HepG2 (cell line): ENCODE measurements at regions not wholly inside any gene's neighbourhood (a gene's known extent, or its start where the extent isn't known, plus 50 kb on each side); places are given as distances from the start of the nearest gene placed in this dataset.

Experiments
- ATAC-seq: fragments of 200-7000 bp; cut with Tn5 transposase; 3 replicates; pipeline ENCODE4 v1.9.1; 2020; ENCODE audit warnings: mild to moderate bottlenecking, moderate library complexity
- BruUV-seq: library from RNA; stranded (reverse); fragments of 400-500 nt; replicated peaks from 2 replicates; lab custom pipeline; 2021; lab: Mats Ljungman, UMichigan
- CTCF ChIA-PET: fragments of 300-600 bp; formaldehyde crosslinking; extraction: SDS; loops from one replicate; lab custom pipeline; 2021; ENCODE audit warnings: low total read pairs, inconsistent platforms, low intra/inter-chr PET ratio; lab: Yijun Ruan, JAX
- POLR2A ChIA-PET: fragments of 350-600 bp; sonication (Branson Sonifier 250); formaldehyde crosslinking; loops from one replicate; lab custom pipeline; 2020; ENCODE audit warnings: antibody characterized with exemption, inconsistent platforms; lab: Yijun Ruan, JAX
- DNase-seq: peaks from one replicate; pipeline ENCODE4 v3.0.0-alpha.2; 2015; ENCODE audit warnings: low spot score
- FAIRE-seq: peaks from 3 replicates; lab custom pipeline; 2011; peaks lifted over from hg19 to GRCh38; lab: Jason Lieb, UNC
- H2AFZ ChIP-seq: one replicate; pipeline ENCODE4 v1.6.1; 2011; ENCODE audit warnings: low read length, inconsistent platforms
- H3K27ac ChIP-seq: fragments of 300-600 bp; 3 replicates; pipeline ENCODE4 v1.8.0; 2011; ENCODE audit warnings: mixed run types, mild to moderate bottlenecking, mixed read lengths, low read length, inconsistent platforms; ENCODE audit not compliant: insufficient read depth; ENCODE audit errors: extremely low read length
- H3K27me3 ChIP-seq, 2 experiments: fragments of 200-600 bp in 1 of 2; 2 replicates in 1 of 2; 3 replicates in 1 of 2; pipeline versions ENCODE4 v1.6.0 to v1.8.0; 2011; ENCODE audit warnings: low read length in 2 of 2, mild to moderate bottlenecking in 2 of 2, moderate library complexity in 2 of 2, inconsistent platforms in 1 of 2; ENCODE audit not compliant: insufficient read depth in 2 of 2, control insufficient read depth in 1 of 2
- H3K36me3 ChIP-seq, 2 experiments: fragments of 200-600 bp in 1 of 2; replicated peaks in 1 of 2; 2 replicates in 1 of 2; 3 replicates in 1 of 2; pipeline versions ENCODE4 v1.5.1 to v1.8.0; 2011; ENCODE audit warnings: low read length in 2 of 2, inconsistent platforms in 1 of 2; ENCODE audit not compliant: insufficient read depth in 2 of 2, control insufficient read depth in 1 of 2
- H3K4me1 ChIP-seq: 2 replicates; pipeline ENCODE4 v1.5.1; 2012; ENCODE audit warnings: low read length, inconsistent platforms; ENCODE audit not compliant: insufficient read depth
- H3K4me2 ChIP-seq: 2 replicates; pipeline ENCODE4 v1.6.0; 2011; ENCODE audit warnings: low read depth, low read length, inconsistent platforms
- H3K4me3 ChIP-seq, 3 experiments: fragments of 200-600 bp in 1 of 3; sonication (generic), shearing (Covaris generic) in 1 of 3; replicated peaks in 1 of 3; 2 replicates each; pipeline ENCODE4 v1.5.1; 2011 to 2016; ENCODE audit warnings: low read length in 3 of 3, inconsistent platforms in 2 of 3, low read depth in 2 of 3, mild to moderate bottlenecking in 2 of 3, control low read depth in 1 of 3, mixed read lengths in 1 of 3; ENCODE audit not compliant: insufficient read depth in 1 of 3
- H3K79me2 ChIP-seq: one replicate; pipeline ENCODE4 v1.6.1; 2011; ENCODE audit warnings: low read length, inconsistent platforms; ENCODE audit not compliant: insufficient read depth
- H3K9ac ChIP-seq: 2 replicates; pipeline ENCODE4 v1.6.0; 2011; ENCODE audit warnings: mild to moderate bottlenecking, low read depth, low read length, inconsistent platforms; ENCODE audit not compliant: insufficient read depth
- H3K9me3 ChIP-seq: 2 replicates; pipeline ENCODE4 v1.5.1; 2012; ENCODE audit warnings: mild to moderate bottlenecking, low read length
- H4K20me1 ChIP-seq: 2 replicates; pipeline ENCODE4 v1.6.0; 2011; ENCODE audit warnings: inconsistent platforms, mild to moderate bottlenecking, low read length, moderate library complexity; ENCODE audit not compliant: insufficient read depth
- ARID2 ChIP-seq: sonication (generic); formaldehyde crosslinking; IDR thresholded peaks from 2 replicates; pipeline ENCODE4 v1.8.1; 2022; ENCODE audit warnings: mild to moderate bottlenecking, missing genetic modification reagents, borderline replicate concordance
- BHLHE40 ChIP-seq: IDR thresholded peaks from 2 replicates; pipeline ENCODE4 v1.6.1; 2011; ENCODE audit warnings: low read length, improper control_type of control experiment
- CHD2 ChIP-seq: IDR thresholded peaks from 2 replicates; pipeline ENCODE4 v1.6.1; 2011; ENCODE audit warnings: low read depth, low read length, improper control_type of control experiment
- ETV6 ChIP-seq: sonication (generic); formaldehyde crosslinking; conservative IDR thresholded peaks from 2 replicates; pipeline ENCODE4 v1.4.0; 2020; ENCODE audit warnings: missing genetic modification reagents
- SIN3A ChIP-seq: IDR thresholded peaks from 2 replicates; pipeline ENCODE4 v1.6.1; 2011; ENCODE audit warnings: low read depth, mild to moderate bottlenecking, control low read depth, low read length, borderline replicate concordance
- ZNF282 ChIP-seq: fragments of 450-650 bp; IDR thresholded peaks from 2 replicates; pipeline ENCODE4 v1.6.1; 2018; ENCODE audit not compliant: partially characterized antibody
- ZNF549 ChIP-seq: sonication (generic); formaldehyde crosslinking; IDR thresholded peaks from 2 replicates; pipeline ENCODE4 v1.5.0; 2020; ENCODE audit warnings: missing genetic modification reagents
- ZNF570 ChIP-seq: sonication (generic); formaldehyde crosslinking; IDR thresholded peaks from 2 replicates; pipeline ENCODE4 v1.4.0; 2020; ENCODE audit warnings: mild to moderate bottlenecking, missing genetic modification reagents, borderline replicate concordance
- ZNF644 ChIP-seq: IDR thresholded peaks from 2 replicates; pipeline ENCODE4 v1.6.1; 2016; ENCODE audit warnings: low read depth
- ZNF7 ChIP-seq: IDR thresholded peaks from 2 replicates; pipeline ENCODE4 v1.6.1; 2016; ENCODE audit warnings: missing biosample characterization, missing genetic modification reagents
- WGBS: methylation state at CpG from one replicate; pipeline ENCODE4 v1.1.6; 2017; ENCODE audit warnings: low lambda C conversion rate; 5-methylcytosine and 5-hydroxymethylcytosine counted together
- in situ Hi-C: cut with HindIII; loops from 2 replicates; pipeline ENCODE4 v1.10.0; 2017; ENCODE audit warnings: low pct_unique_long_range_greater_than_20kb; ENCODE audit not compliant: extremely low pct_ligation_motif_present
- intact Hi-C: fragments of 100-400 bp; cut with micrococcal nuclease; formaldehyde crosslinking; loops from one replicate; pipeline ENCODE4 v1.10.0; 2022; ENCODE audit not compliant: unreplicated experiment
- TF ChIP-seq, protein P1 (sequence below): sonication (generic); formaldehyde crosslinking; IDR thresholded peaks from 2 replicates; pipeline ENCODE4 v1.4.0; 2020; ENCODE audit warnings: missing genetic modification reagents, mild to moderate bottlenecking, borderline replicate concordance
- TF ChIP-seq, protein P2 (sequence below): sonication (generic); formaldehyde crosslinking; IDR thresholded peaks from 2 replicates; pipeline ENCODE4 v1.4.0; 2020; ENCODE audit warnings: low read depth, mild to moderate bottlenecking, missing genetic modification reagents

DNA sequence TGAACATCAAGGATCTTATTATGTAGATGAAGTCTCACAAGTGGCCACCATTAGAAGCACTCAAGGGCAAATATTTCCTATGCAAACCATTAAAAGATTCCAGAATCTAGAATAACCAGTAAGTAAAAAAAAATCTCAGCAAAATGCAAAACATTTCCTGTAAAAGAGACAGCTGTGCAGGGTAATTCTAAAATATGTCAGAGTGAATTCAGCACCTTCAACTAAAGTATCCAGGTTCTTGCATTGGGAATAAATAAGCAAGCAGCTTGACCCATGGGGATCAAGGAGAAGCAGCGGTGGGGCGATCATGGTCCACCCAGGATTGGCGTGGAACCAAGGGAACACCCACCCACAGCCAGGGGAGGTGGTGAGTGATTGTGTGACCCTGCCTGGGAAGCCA, 2188.9 kb downstream of the PCDH7 start (continued):
- TF ChIP-seq, protein P1, sequence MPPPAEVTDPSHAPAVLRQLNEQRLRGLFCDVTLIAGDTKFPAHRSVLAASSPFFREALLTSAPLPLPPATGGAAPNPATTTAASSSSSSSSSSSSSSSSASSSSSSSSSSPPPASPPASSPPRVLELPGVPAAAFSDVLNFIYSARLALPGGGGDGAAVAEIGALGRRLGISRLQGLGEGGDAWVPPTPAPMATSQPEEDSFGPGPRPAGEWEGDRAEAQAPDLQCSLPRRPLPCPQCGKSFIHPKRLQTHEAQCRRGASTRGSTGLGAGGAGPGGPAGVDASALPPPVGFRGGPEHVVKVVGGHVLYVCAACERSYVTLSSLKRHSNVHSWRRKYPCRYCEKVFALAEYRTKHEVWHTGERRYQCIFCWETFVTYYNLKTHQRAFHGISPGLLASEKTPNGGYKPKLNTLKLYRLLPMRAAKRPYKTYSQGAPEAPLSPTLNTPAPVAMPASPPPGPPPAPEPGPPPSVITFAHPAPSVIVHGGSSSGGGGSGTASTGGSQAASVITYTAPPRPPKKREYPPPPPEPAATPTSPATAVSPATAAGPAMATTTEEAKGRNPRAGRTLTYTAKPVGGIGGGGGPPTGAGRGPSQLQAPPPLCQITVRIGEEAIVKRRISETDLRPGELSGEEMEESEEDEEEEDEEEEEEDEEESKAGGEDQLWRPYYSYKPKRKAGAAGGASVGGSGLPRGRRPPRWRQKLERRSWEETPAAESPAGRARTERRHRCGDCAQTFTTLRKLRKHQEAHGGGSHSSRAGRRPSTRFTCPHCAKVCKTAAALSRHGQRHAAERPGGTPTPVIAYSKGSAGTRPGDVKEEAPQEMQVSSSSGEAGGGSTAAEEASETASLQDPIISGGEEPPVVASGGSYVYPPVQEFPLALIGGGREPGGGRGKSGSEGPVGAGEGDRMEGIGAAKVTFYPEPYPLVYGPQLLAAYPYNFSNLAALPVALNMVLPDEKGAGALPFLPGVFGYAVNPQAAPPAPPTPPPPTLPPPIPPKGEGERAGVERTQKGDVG (CRISPR knock-in tag): no peak
- no peak for TF ChIP-seq ZNF7 (CRISPR knock-in tag)

DNA sequence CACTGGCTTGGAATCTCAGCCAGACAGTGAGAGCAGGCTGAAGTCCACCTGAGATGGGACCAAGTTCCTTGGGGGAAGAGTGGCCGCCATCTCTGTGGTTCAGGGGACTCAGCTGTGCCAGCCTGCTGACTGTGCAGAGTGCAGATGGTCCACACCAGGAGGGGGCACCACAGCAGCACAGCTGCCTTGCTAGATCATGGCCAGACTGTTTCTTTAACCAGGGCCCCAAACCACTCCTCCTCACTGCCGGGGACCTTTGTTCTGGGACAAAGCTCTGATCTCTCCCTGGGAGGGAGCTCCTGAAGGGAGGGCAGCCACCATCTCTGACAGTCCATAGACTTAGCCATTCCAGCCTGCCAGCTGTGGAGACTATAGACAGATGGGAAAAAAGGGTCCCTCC, 2189.6 kb downstream of the PCDH7 start:
- Histone ChIP-seq H2AFZ (no peak overlapping the region), H3K79me2 (no peaks in the 10 kb centered on the region), H3K4me2 (no peak overlapping the region), H3K9ac (no peak overlapping the region), H4K20me1 (no peaks in the 10 kb centered on the region), H3K36me3 (no peaks in the 10 kb centered on the region), H3K4me3 (no peak overlapping the region), H3K27ac (no peak overlapping the region), H3K4me1 (no peaks in the 10 kb centered on the region), H3K9me3 (peaks cover 59% of the 10 kb centered on the region), H3K27me3 (no peaks in the 10 kb centered on the region)
- no peak for DNase-seq
- intact Hi-C loops (no loop called here), in situ Hi-C loops (no loop called here)
- WGBS: 100% methylated on average over 1 of the region's 2 CpGs
- no TSS peak for BruUV-seq
- ChIA-PET POLR2A (no interaction called here), CTCF (no interaction called here)
- TF ChIP-seq, protein P2, sequence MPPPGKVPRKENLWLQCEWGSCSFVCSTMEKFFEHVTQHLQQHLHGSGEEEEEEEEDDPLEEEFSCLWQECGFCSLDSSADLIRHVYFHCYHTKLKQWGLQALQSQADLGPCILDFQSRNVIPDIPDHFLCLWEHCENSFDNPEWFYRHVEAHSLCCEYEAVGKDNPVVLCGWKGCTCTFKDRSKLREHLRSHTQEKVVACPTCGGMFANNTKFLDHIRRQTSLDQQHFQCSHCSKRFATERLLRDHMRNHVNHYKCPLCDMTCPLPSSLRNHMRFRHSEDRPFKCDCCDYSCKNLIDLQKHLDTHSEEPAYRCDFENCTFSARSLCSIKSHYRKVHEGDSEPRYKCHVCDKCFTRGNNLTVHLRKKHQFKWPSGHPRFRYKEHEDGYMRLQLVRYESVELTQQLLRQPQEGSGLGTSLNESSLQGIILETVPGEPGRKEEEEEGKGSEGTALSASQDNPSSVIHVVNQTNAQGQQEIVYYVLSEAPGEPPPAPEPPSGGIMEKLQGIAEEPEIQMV (CRISPR knock-in tag): no peak
- no peak for TF ChIP-seq ETV6 (CRISPR knock-in tag)
- no peak for TF ChIP-seq SIN3A
- no peak for TF ChIP-seq ZNF644 (CRISPR knock-in tag)
- no peak for TF ChIP-seq ARID2 (CRISPR knock-in tag)
- no peak for TF ChIP-seq ZNF549 (CRISPR knock-in tag)
- no peak for TF ChIP-seq CHD2
- TF ChIP-seq ZNF282: no peak
- TF ChIP-seq BHLHE40: no peak
- no peak for TF ChIP-seq ZNF570 (CRISPR knock-in tag)
- ATAC-seq: no peak
- FAIRE-seq: no peak
